ENCODE measurements at regions not wholly inside any gene's neighbourhood (a gene's known extent, or its start where the extent isn't known, plus 50 kb on each side); places are given as distances from the start of the nearest gene placed in this dataset.

- TF ChIP-seq, protein P1, sequence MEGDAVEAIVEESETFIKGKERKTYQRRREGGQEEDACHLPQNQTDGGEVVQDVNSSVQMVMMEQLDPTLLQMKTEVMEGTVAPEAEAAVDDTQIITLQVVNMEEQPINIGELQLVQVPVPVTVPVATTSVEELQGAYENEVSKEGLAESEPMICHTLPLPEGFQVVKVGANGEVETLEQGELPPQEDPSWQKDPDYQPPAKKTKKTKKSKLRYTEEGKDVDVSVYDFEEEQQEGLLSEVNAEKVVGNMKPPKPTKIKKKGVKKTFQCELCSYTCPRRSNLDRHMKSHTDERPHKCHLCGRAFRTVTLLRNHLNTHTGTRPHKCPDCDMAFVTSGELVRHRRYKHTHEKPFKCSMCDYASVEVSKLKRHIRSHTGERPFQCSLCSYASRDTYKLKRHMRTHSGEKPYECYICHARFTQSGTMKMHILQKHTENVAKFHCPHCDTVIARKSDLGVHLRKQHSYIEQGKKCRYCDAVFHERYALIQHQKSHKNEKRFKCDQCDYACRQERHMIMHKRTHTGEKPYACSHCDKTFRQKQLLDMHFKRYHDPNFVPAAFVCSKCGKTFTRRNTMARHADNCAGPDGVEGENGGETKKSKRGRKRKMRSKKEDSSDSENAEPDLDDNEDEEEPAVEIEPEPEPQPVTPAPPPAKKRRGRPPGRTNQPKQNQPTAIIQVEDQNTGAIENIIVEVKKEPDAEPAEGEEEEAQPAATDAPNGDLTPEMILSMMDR (IDR thresholded peaks at IDR 0.05; ENCODE audit: low read depth, low read length, poor library complexity, severe bottlenecking), result no peak
- TF ChIP-seq EZH2phosphoT487 (IDR thresholded peaks at IDR 0.05; ENCODE audit: borderline replicate concordance, low read length), result no peak
These were observed 207.6 kb upstream of the SLITRK2 start for GRCh38 chrX:145609951-145610511.

Data from DOHH2 (cell line).